ENCODE measurements at regions not wholly inside any gene's neighbourhood (a gene's known extent, or its start where the extent isn't known, plus 50 kb on each side); places are given as distances from the start of the nearest gene placed in this dataset.

DNA sequence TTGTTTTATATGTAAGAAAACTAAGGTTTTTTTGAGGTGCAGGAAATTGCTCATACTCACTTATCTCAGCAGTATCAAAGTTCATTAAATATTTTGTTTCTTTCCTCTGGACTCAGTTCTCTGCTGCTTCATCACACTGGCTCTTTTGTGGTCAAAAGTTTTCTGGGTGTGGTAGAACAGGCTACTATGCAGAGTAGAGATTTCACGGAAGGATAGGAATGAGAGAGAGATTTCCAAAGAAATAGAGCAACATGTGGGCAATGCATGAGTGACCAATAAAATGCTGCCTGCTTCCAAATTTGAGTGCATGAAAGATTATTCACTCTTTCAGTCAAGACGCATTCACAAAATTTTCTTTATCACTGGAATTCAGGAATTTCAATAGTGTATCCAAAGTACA lies 577.3 kb upstream of the SEMA6D start:
- no peak overlapping the region for H3K4me3 ChIP-seq (ENCODE audit: low read depth, low read length)
- TF ChIP-seq, protein P1, sequence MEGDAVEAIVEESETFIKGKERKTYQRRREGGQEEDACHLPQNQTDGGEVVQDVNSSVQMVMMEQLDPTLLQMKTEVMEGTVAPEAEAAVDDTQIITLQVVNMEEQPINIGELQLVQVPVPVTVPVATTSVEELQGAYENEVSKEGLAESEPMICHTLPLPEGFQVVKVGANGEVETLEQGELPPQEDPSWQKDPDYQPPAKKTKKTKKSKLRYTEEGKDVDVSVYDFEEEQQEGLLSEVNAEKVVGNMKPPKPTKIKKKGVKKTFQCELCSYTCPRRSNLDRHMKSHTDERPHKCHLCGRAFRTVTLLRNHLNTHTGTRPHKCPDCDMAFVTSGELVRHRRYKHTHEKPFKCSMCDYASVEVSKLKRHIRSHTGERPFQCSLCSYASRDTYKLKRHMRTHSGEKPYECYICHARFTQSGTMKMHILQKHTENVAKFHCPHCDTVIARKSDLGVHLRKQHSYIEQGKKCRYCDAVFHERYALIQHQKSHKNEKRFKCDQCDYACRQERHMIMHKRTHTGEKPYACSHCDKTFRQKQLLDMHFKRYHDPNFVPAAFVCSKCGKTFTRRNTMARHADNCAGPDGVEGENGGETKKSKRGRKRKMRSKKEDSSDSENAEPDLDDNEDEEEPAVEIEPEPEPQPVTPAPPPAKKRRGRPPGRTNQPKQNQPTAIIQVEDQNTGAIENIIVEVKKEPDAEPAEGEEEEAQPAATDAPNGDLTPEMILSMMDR (IDR thresholded peaks at IDR 0.05; ENCODE audit: insufficient read depth, low read length), result no peak
- DNase-seq (ENCODE audit: low read depth), result no peak

DNA sequence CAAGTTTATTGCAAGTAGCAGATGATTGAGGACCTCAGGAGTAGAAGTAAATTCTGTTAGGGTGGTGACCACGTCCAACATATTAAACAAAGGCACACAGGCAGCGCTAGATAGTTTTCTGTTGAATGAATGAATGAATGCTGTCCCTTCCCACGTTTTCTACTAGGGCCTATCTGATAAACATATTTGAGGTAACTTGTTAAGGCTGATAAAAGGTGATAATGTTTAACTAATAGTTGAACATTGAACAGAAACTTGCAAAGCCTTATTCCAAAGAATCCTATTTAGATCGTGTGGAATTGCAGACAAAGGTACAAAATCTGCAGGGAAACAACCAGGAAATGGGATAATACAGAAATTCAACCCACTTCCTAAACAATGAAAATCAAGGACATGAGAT lies 559.5 kb upstream of the SEMA6D start:
- H3K4me3 ChIP-seq (ENCODE audit: low read depth, low read length), result no peak overlapping the region
- no peak for DNase-seq (ENCODE audit: low read depth)
- TF ChIP-seq, protein P1 (IDR thresholded peaks at IDR 0.05; ENCODE audit: insufficient read depth, low read length), result no peak

DNA sequence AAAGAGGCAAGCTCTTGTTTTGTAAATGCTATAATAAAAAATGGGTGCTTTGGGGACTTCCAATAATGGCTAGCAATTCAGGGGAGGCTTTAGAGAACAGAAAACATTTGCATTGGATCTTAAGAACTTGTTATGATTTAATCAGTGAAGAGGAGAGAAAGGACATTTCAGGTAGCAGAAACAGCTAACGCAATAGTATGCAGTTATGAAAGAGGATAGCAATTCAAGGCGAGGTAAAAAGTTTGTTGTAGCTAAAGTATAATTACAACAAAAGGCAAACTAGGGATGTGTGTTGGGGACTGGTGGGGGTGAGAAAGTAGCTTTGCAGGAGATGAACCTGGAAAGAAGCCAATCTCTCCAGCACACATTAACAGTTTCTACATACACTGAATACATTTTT lies 558.7 kb upstream of the SEMA6D start:
- H3K4me3 ChIP-seq (ENCODE audit: low read depth, low read length), result no peak overlapping the region
- DNase-seq (ENCODE audit: low read depth), result no peak
- TF ChIP-seq, protein P1 (IDR thresholded peaks at IDR 0.05; ENCODE audit: insufficient read depth, low read length), result no peak

DNA sequence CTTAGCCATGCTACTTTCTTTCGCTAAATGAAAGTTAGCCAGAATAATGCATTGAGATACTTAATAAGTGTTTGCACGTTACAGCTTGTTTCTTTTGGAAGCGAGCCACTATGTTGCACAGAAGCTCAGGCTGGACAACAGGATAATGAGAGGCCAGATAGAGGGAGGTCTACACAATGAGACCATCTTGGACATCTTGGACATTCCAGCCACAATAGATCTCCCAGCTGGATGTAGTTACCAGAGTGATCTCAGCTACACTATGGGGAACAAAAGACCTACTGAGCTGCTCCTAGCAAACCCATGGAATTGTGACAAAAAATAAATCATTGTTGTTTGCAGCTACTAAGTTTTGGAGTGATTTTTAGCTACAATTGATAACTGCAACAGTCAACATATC lies 540.1 kb upstream of the SEMA6D start:
- TF ChIP-seq, protein P1 (IDR thresholded peaks at IDR 0.05; ENCODE audit: insufficient read depth, low read length), result no peak
- DNase-seq (ENCODE audit: low read depth), result no peak
- no peak overlapping the region for H3K4me3 ChIP-seq (ENCODE audit: low read depth, low read length)

DNA sequence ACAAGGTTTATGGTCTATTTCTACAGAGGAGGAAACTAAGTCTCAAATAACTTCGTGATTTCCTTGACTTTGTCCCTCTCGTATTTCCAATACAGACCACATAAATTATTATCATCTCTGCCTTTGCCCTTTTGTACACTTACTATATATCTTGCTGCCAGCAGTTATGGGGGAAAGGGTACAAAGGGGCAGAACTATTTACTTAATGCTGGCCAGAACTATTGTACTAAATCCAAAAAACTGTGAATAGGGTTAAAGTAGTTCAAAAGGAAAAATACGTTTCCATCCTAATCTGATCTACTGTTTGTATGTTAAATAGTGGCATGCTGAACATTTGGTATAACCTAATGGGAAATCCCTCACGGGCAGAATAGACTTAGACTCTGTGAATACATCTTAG lies 537.3 kb upstream of the SEMA6D start:
- no peak overlapping the region for H3K4me3 ChIP-seq (ENCODE audit: low read depth, low read length)
- DNase-seq (ENCODE audit: low read depth), result no peak
- TF ChIP-seq, protein P1 (IDR thresholded peaks at IDR 0.05; ENCODE audit: insufficient read depth, low read length), result no peak

DNA sequence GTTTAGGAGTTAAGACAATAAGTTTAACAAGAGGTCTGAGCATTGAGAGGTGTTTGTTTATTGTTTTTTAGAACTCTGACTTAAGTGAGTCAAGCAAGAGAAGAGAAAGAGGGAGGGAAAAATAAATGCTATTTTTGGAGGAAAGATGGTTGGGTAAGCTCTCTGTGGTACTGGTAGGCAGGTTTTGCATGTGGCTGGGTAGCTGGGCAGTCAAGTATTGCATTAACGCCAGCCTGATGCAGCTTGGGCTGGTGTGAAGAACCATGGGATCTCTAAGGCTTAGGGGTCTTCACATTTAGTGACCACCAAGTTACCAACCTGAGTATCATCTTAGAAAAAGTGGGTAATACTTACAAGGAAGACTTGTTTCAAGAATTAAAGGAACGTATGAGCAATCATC lies 534.5 kb upstream of the SEMA6D start:
- DNase-seq (ENCODE audit: low read depth), result no peak
- H3K4me3 ChIP-seq (ENCODE audit: low read depth, low read length), result no peak overlapping the region
- TF ChIP-seq, protein P1 (IDR thresholded peaks at IDR 0.05; ENCODE audit: insufficient read depth, low read length), result no peak

All from fibroblast of the aortic adventitia (primary cell).